ENCODE measurements at regions not wholly inside any gene's neighbourhood (a gene's known extent, or its start where the extent isn't known, plus 50 kb on each side); places are given as distances from the start of the nearest gene placed in this dataset.

- no peak for DNase-seq (ENCODE audit: low read depth)
Measured at GRCh38 chrX:9196961-9197640, 163.2 kb upstream of the FAM9B start.

DNA sequence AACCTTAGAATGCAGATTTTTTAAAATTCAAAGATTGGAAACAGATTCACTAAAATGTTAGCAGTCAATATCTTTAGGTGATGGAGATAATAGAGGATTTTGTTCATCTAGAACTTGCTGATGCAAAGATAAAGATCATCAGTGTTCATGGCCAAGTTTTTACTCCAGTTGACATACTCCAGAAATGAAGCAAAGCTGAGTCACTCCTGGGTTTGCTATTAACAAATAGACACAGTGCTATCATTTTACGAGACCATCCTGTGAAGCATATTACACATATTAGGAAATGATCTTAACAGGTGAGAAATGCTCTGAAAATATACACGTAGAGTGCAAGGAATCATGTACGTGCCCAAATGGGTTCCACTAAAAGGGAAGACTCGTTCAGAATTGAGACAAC, 170.6 kb upstream of the FAM9B start:
- no peak for DNase-seq (ENCODE audit: low read depth)

DNA sequence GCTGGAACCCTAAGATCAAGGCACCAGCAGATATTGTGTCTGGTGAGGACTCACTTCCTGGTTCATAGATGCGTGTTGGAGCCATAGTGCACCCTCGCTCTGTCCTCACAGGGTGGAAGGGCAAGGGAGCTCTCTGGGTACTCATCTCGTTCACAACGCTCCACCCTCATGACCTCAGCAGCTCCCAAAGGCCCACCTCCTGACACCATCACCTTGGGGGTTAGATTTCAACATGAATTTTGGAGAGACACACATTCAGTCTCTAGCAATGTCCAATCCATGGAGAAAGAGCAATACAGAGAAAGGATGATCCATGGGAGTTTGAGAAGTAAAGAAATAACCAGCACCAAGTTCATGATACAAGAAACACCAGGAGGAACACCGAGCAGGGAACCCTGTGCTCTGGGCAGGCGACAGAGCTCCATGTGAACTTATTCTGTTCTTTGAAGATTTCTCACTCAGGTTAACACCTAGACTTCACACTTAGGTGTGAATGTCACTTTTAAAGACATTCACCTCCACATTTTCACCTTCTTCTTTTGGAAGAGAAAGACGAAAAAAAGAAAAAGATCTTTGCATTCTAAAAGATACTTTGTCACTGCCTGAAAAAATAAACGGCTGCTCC, 171.8 kb upstream of the FAM9B start:
- DNase-seq (ENCODE audit: low read depth): no peak

DNA sequence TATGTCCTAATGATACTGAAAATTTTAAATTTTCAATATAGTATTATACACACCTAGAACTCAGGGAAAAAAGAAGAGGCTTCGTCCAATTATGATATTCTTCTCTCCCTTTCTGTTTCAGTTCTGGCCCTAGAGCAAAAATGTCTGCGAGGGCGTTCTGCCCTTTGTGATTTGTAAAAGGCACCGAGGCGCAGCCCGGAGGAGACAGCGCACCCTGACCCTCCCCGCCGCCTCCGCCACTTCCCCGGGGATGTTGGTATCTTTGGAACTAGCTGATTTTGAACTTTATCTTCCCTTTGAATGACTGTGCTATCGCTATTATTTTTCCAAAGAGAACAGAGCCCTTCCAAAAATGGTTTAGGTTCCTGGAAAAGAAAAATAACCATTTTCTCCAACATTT, 173.2 kb upstream of the FAM9B start:
- DNase-seq (ENCODE audit: low read depth): no peak

GRCh38 chrX:9211269-9211668, 177.3 kb upstream of the FAM9B start:
- no peak for DNase-seq (ENCODE audit: low read depth)

GRCh38 chrX:9221781-9222180, 187.9 kb upstream of the FAM9B start:
- DNase-seq (ENCODE audit: low read depth): no peak

DNA sequence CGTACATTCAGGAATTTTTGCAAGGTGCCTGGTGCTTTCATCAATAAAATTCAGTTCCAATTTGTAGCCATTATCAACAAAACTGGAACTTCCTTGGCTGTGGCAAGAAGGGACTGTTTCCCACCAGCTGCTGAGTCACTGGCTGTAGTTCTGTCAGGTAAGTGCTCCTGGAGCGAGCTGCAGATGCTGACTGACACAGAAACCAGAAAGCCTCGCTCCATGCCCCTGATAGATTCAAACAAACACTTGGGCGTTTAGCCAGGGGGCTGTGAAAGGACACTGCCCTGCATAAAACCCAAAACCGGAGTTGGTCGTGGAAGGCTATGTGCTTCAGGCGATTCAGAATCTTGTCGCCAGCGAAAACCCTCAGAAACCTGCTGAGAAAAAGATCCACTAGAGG, 188.4 kb upstream of the FAM9B start:
- DNase-seq (ENCODE audit: low read depth): no peak

- DNase-seq (ENCODE audit: low read depth): no peak
Measured at GRCh38 chrX:9227276-9227675, 193.3 kb upstream of the FAM9B start.

- DNase-seq (ENCODE audit: low read depth): no peak
Measured at GRCh38 chrX:9231491-9231890, 197.6 kb upstream of the FAM9B start.

DNA sequence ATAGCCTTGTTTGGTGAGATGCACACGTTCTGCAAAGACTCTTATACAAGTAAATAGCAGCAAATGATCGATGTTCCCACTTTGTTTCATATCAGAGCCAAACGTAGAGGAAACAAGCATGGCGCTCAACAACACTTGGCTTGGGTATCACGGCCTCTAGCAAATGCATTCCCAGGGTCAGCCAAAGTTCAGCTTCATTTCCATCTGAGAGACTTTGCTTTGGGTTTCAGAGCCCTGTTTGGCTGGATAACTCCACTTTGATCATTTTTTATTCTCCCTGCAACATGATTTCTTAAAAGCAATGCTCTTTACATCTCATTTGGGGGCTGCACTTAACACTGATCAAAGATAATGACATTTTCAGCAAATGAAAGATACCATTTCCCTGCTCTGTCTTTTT, 199.2 kb upstream of the FAM9B start:
- no peak for DNase-seq (ENCODE audit: low read depth)

GRCh38 chrX:9234315-9234714, 200.4 kb upstream of the FAM9B start:
- no peak for DNase-seq (ENCODE audit: low read depth)

DNA sequence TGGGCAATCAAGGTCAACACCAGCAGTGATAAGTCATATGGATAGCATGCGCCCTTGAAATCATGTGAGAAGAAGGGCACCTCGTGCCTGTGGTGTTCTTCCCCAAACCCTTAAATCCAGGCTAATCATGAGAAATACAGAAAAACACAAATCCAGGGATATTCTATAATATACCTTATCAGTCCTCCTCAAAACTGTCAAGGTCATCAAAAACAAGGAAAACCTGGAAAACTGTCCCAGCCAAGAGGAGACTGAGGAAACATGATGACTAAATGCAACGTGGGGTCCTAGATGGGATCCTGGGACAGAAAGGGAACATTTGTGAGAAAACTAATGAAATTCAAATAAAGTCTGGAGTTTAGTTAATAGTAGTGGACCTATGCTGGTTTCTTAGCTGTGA, 201.8 kb upstream of the FAM9B start:
- DNase-seq (ENCODE audit: low read depth): no peak

- DNase-seq (ENCODE audit: low read depth): no peak
Measured at GRCh38 chrX:9240956-9241355, 207.0 kb upstream of the FAM9B start.

DNA sequence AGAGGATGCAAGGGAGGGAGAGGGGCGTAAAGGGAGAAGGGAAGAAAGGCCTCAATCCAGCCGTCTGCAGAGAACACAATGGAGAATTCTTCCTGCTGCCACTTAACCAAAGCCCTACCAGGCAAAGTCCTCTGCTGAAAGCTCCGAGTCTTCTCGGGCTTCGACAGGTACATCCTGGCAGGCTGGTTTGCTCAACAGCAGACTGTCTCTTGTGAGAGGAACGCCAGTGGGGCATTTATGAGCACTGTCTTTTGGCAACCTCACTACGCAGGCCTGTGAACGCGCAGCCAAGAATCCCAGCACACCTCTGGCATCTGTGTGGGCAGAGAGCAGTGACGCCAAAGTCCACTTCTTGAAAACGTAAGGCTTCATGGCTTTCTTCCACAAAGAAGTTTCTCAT, 207.5 kb upstream of the FAM9B start:
- DNase-seq (ENCODE audit: low read depth): no peak

DNA sequence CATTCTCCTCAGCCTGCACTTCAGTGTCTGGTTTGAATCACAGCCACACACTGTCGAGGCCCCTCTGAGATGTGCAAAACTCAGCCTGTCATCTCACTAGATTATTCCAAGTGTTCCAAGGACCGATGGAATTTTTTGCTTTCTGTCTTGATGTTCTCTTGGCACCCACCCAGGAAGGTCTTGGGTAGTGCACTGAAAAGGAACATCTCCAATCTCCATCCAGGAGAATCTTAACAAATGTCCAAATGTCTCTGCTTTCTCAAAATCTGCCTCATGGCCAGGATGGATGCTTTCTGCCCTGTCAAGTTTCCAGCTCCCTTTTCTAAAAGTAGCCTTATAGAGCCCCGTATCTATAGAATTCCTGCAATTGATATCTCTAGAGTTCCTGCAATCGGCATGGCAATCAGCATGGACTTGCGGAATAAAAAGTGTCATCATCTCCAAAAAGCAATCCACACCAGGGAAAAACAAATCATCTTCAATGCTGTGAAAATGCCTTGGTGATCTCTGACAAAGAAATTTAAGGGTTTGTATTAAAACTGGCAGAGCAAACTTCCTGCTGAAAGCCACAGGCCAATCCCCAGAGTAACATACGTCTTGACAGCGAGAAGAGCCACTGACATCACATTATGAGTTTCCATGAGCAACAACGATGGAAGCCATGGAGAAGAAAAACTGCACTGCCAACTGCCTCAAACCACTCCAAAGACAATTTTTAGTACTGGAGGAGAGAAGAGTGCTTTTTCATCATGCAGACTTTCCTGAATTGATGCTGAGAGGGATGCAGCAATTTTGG, 215.3 kb upstream of the FAM9B start:
- no peak for DNase-seq (ENCODE audit: low read depth)

GRCh38 chrX:9252182-9252581, 212.7 kb upstream of the TBL1X start:
- no peak for DNase-seq (ENCODE audit: low read depth)

DNA sequence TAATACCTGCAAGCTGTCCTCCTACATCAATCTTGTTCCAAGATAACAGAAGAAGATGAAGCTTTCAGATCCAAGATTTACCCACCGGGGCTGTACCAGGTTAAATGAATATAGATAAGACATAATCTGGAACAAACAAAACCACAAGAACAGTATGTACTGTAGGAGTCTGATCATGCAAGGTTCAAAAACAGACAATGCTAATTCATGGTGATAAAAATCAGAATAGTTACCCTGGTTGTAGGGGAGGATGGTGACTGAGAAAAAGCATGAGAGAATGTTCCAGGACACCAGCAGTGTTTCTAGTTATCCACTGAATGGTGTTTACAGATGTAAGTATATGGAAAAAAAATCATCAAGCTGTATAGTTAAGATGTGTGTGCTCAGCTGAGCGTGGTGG, 211.6 kb upstream of the TBL1X start:
- no peak for DNase-seq (ENCODE audit: low read depth)

GRCh38 chrX:9257718-9258420, 207.0 kb upstream of the TBL1X start:
- no peak for DNase-seq (ENCODE audit: low read depth)

DNA sequence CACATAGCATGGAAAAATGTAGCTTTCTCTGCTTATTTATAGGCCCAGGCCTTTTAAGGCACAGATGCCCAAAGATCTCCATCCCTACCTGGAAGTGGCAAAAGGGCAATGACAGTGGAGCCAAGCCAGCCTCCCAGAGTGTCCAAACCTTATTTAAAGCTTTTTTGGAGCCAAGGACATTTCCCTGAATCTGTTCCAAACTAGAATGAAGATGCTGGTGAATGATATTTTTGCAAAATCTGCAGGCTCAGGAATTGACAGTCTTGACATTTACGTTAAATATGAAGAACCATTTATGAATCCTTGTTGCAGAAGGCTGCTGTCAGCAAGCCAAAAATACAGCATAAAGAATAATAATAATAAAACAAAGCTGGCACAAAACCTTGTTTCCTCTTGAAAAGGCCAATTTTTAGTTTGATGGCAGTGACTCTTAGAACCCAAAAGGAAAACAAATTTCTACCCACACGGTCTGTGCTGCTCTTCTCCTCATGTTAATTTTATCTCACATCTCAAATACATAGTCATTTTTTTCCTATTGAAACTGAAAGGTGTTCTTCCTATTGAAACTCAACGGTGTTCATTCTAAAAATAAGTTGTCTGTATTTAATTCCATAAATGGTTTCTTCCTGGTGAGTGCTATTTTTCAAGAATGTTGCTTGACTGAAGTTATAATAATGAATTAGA, 206.3 kb upstream of the TBL1X start:
- DNase-seq (ENCODE audit: low read depth): no peak

- no peak for DNase-seq (ENCODE audit: low read depth)
Measured at GRCh38 chrX:9260603-9261002, 204.3 kb upstream of the TBL1X start.

GRCh38 chrX:9267415-9267814, 197.4 kb upstream of the TBL1X start:
- no peak for DNase-seq (ENCODE audit: low read depth)

GRCh38 chrX:9269134-9269533, 195.7 kb upstream of the TBL1X start:
- DNase-seq (ENCODE audit: low read depth): no peak
